ENCODE measurements at regions not wholly inside any gene's neighbourhood (a gene's known extent, or its start where the extent isn't known, plus 50 kb on each side); places are given as distances from the start of the nearest gene placed in this dataset.

DNA sequence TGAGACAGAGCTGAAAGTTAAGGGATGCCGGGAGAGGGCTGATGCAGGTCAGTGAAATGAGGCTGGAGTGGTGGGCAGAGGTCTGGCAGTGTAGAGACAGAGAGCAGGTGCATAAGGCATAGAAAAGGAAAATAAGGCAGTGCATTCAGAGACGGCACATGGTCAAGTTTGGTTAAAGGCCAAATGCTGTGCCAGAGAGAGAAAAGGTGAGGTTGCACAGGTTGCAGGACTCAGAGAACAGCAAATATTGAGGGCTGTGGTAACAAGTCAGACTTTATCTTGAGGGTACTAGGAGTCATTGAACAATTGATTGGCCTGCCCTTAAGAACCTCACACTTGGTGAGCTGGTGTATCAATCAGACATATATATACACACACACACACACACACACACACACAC, 102.9 kb upstream of the TSHZ2 start:
- DNase-seq (ENCODE audit: low read depth): no peak
- H3K4me3 ChIP-seq (ENCODE audit: low read depth, low read length): no peak overlapping the region

DNA sequence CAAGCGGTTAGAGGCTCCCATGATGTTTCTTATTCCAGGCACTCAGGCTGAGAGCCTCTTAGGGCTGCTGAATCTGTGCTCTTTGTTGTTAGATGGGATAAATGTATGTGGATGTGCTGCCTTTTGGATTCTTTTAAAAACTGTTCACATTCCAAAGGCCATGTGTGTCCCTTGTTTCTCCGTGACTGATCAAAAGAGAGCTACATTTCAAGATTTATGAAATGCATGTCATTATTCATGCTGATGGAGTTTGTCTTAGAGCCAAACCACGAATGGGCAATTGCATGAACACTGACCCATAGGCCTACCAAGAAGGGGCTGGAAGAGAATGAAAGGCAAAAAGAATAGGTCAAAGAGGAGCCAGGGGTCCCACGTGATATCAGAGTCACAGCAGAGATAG, 104.9 kb upstream of the TSHZ2 start:
- DNase-seq (ENCODE audit: low read depth): no peak
- no peak overlapping the region for H3K4me3 ChIP-seq (ENCODE audit: low read depth, low read length)

DNA sequence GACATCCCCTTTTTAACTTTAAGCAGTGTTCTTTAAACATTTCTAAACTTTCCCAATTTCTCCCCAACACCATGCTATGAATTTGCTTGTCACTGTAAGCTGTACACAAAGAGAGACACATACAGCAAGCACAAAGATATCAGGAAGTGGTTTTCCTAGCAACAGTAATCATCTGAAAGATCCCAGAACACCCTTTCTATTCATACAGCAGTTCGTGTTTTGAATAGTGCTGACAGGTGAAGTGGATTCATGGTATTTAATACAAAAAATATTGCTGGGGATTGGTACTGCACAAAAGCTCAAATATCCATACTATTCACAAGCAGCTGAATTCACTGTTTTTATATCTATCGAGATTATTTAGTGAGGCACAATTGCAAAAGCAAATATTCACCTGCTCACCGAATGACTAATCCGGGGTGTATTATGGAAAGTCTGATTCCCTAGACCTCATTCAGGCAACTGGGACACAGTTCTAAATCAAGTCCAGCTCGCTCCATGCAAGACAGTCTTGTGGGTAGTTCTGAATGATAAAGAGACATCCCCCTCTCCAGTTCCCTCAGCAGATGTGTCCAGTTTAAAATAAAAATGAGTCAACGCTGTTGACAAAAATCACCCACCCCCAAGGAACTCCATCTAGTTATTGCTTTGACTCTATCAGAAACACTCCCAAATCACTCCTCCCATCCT, 107.1 kb upstream of the TSHZ2 start:
- no peak for DNase-seq (ENCODE audit: low read depth)

DNA sequence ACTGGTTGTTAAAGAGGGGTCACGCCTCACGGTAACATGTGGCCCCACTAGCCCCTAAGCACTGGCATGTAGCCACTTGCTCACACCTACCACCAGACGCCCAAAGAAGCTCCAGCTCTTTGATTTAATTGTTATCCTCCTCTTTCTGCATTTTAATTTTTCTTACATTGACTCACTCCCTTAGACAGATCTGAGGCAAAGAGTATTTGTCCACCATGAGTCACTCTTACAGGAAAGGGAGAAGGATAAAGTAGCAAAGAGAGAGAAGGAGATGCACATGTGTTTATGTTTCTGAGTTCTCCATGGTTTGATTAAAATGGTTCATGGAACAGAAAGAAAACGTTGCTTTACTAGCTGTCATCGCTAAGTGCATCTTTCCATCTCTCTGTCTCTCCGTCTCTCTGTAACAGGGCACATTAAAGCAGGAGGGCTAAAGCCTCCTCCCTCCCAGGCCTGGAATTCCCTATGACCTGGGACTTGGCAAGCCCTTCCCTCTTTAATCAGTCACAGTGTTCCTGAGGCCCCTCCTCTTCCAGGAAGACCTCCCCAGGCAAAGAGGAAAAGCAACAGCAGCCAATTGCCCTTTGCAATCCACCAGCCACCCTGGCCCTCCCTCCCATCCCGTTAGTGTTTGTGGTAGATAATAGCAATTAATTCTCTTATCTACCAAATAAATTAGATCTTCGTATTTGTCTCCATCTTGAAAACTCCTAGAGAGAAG, 112.8 kb upstream of the TSHZ2 start:
- peak; percentile 7 for DNase-seq (ENCODE audit: low read depth)
- H3K4me3 ChIP-seq (ENCODE audit: low read depth, low read length): no peak overlapping the region

More for the DNA sequence above, 107.1 kb upstream of the TSHZ2 start:
- H3K4me3 ChIP-seq (ENCODE audit: low read depth, low read length): no peak overlapping the region

DNA sequence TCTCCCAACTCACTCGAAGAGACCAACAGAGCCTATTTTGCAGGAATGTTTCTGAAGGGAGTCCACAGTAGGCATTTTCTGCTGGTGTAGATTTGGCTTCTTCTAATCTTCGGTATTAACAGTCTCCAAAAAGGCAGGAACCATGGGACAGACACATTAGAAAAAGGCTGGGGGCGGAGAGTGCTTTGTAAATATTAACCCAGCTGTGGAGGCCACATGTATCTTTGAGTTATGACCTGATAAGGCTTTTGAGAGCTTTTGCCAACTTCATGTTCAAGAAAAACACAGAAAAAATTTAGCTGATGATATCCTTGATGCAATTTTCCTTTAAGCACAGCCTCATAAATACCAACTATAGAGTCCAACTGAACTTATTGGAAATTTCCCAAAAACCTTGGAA, 119.4 kb upstream of the TSHZ2 start:
- DNase-seq (ENCODE audit: low read depth): no peak
- H3K4me3 ChIP-seq (ENCODE audit: low read depth, low read length): no peak overlapping the region

DNA sequence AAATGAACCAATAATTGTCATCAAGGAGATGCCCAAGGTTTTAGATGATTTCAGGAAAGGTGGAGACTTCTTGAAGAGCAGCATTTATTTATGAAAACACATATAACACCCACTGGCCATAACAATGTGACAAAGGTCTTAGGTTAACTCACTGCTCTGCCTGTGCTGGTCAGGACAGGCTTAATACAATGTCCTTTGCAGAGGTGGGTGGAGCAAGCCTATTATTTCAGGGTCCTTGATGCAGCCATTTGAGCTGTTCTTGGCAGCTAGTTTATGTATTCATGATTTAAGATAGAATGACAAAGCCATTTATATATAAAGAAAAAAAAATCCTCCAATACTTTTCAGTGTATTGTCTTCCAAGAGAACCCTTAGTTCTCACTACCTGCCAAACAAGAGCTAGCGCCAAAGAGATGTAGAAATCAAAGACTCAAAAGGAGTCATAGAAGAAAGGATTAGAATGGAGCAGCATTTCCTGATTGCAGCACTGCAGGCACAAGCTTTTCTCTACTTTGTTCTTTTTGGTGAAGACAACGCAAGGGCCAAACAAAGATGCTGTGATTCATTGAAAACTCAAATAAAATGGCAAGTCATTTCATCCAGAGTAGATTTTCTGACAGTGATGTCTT, 124.3 kb upstream of the TSHZ2 start:
- H3K4me3 ChIP-seq (ENCODE audit: low read depth, low read length): no peak overlapping the region
- DNase-seq (ENCODE audit: low read depth): no peak

DNA sequence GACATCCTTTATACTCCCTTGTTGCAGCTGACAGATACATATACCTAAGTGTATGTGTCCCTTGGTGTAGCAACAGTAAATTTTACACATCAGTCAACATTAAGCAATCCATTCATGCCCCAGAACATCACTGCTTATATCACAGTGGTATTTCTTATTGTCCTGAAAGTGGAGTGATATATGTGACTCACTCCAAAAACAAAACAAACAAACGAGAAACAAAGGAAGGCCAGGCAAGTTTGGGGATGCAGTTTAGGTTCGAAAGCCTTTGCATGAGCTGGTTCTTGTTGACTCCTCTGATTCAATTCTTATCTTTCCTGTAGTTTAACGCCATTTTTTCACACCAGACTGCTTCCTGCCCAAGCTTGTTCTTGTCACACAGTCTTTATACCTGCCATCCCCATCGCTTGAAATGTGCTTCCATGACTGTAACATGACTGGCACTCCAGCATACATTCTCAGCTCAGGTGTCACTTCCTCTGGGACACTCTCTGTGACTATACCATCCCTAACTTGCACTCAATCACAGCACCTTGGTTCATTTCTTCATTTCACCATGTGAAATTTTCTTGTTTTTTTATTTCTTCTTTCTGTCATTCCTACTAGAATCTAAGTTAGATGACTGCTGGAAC, 125.0 kb upstream of the TSHZ2 start:
- H3K4me3 ChIP-seq (ENCODE audit: low read depth, low read length): no peak overlapping the region
- no peak for DNase-seq (ENCODE audit: low read depth)

DNA sequence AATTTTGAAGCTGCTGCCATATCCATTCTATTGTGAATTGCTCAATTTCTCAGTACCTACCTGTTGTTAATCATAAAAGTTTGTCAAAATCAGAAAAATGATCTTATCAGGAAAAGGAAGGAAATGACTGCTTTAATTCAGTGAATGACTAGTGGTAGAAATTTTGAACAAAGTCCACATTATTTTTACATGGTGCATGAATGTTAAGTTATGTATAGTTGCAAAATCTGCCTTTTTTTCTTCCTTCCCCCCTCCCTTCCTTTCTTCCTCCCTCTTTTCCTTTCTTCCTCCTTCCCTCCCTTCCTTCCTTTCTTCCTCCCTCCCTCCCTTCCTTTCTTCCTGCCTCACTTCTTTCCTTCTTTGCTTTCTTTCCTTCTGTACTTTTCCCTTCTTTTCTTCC, 127.1 kb upstream of the TSHZ2 start:
- DNase-seq (ENCODE audit: low read depth): no peak
- H3K4me3 ChIP-seq (ENCODE audit: low read depth, low read length): no peak overlapping the region

DNA sequence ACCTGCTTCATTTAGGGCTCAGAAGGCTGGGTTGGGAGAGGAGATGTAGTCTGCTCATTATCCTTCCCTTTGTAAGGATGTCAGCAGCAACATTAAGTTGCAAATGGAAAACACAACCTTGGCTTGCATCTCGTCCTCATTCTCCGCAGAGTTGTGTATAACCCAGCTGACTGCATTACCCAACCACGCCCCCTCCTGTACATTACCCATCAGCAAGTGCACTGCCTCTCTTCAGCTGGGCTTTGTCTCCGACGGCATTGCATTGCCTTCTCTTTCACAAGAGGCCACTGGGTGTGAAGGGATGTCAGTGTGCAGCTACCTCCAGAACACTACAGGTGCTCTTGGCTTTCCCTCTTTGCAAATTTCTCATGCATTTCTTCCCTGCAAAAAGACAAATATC, 128.7 kb upstream of the TSHZ2 start:
- H3K4me3 ChIP-seq (ENCODE audit: low read depth, low read length): no peak overlapping the region
- DNase-seq (ENCODE audit: low read depth): no peak

DNA sequence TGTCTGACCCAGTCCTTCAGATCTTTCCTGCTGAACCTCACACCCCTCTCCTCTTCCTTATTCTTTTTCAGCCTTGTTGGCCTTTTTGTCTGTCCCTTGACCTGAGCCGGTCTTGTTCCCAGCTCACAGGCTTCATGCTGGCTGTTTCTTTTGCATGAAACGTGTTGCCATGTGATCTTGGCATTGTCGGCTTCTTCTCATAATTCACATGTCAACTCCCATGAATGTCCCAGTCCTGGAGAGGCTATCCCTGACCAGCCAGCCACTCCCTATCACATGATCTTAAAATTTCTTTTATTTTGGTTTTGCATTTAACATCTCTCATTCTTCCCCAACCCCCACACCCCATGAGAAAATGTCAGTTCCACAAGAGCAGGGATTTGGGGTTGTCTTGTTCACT, 131.2 kb upstream of the TSHZ2 start:
- H3K4me3 ChIP-seq (ENCODE audit: low read depth, low read length): no peak overlapping the region
- DNase-seq (ENCODE audit: low read depth): no peak

DNA sequence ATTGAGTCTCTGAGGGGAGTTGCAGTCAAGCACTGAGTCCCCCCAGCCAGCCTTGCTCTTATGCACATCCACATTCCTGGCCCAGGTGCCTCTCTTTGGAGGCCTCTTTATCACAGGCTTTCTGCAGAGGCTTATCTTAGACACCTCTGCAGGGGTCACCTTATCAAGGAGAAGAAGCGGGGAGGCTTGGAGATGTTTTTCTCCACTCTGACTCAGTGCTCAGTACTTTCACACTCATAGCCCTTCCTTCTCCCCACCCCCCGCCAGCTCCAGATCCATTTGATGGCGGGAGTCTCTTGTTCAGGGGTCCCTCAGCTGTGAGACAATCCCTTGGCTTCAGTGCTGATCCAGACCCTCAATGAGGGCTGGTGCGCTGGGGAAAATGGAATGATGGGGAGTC, 132.1 kb upstream of the TSHZ2 start:
- no peak for DNase-seq (ENCODE audit: low read depth)
- no peak overlapping the region for H3K4me3 ChIP-seq (ENCODE audit: low read depth, low read length)

DNA sequence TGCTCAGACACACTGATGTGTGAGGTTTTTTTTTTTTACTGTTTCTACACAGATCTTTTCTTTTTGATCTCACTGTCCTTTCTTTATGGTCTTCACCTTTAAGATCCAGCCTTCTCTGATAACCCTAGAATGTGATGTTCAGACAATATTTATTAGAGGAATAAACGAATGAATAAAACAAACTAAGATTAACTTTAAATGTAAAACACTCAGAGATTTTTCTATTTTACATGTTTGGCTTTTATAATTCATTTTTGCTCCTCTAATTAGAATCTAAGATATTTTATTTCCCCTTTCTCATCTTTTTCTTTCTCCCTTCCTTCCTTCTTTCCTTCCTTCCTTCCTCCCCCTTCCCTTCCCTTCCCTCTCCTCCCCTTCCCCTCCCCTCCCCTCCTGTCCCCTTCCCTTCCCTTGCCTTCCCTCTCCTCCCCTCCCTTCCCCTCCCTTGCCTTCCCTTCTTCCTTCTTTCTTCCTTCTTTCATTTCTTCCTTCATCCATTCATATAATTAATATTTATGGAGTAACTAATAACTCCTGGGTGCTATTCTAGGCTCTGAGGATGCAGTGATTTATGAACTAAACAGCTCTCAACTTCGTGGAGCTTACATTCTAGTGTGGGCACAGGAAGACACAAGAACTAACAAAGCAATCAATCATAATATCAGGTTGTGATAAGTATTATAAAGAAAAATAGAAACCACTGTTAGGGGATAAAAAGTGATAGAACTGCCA, 133.5 kb upstream of the TSHZ2 start:
- no peak for DNase-seq (ENCODE audit: low read depth)
- H3K4me3 ChIP-seq (ENCODE audit: low read depth, low read length): no peak overlapping the region

DNA sequence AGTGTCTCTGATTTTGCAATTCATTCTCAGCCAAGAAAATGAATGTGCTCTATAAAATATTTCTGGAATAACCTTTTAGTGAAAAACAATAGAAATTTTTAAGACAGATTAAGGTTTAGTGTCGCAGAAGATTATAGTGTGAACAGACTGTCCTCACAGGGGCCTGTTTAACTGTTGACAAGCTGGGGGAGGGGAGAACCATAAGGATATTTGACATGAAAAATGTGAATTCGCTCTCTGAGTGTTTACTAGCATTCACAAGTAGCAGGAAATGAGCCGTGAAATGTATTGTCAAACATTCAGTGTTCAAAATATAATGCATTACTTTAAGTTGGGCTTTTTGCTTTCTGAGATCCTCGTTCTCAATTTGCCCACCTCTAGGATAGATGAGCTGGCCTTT, 134.8 kb upstream of the TSHZ2 start:
- DNase-seq (ENCODE audit: low read depth): no peak
- no peak overlapping the region for H3K4me3 ChIP-seq (ENCODE audit: low read depth, low read length)

DNA sequence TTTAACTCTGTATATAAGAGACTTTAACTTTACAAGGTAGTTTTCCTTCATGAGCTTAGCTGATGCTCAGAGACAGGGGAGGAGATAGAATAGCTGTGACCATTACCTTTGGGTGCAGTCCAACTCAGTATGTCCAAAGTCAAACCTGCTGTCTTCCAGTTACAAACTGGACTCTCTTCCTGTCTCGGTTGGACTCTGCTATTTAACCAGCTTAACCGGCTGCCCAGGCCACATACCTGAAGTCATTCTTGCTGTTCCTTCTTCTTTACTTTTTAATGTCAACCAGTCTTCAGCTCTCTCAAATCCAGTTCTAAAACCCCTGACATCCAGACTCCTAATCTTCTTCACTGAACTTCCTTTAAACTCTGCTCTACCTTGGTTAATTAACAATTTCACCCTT, 138.3 kb upstream of the TSHZ2 start:
- H3K4me3 ChIP-seq (ENCODE audit: low read depth, low read length): no peak overlapping the region
- DNase-seq (ENCODE audit: low read depth): no peak

DNA sequence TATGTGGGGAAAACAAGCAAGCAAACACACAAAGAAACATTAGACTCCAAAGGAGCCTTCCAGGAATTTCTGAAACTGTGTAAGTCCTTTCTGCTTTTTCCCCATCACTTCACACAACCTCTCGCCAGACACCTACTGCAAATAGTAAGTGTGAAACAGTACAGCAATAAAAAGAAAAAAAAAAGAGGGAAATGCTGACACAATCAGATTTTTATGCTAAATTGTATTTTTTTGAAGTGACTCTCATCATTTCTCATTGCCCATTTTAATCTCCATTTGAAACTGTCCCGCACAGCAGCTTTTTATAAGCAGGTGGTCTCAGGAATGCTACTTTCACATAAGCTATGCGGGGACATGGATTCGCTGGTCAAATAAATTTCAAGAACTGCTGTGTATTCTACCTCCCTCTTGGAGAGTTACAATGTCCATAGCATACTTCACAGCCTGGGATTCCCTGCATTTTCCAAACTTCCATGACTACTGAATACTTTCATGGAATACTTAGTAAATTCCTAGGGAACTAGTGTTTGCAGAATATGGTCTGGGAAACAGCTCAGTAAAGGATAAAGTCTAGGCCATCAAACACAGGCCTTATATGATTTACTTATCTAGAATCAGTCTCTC, 139.9 kb upstream of the TSHZ2 start:
- H3K4me3 ChIP-seq (ENCODE audit: low read depth, low read length): no peak overlapping the region
- DNase-seq (ENCODE audit: low read depth): no peak

DNA sequence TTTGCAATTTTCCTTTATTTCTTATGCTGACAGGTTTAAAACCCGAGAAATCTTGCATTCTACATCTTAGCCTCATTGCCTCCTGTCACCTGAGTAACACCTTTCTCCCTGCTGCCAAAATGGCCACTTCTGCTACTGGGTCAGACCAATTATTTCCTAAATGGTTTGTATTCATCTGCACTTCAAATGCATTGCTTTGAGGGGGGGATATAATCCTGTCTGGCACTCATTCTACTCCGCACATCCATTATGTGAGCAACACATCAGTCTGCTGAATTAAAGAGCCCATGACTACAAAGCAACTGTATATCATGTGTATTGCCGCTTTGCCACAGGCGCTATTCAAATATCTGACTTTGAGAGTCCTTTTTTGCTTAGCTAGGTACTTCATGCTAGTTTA, 141.6 kb upstream of the TSHZ2 start:
- no peak overlapping the region for H3K4me3 ChIP-seq (ENCODE audit: low read depth, low read length)
- no peak for DNase-seq (ENCODE audit: low read depth)

DNA sequence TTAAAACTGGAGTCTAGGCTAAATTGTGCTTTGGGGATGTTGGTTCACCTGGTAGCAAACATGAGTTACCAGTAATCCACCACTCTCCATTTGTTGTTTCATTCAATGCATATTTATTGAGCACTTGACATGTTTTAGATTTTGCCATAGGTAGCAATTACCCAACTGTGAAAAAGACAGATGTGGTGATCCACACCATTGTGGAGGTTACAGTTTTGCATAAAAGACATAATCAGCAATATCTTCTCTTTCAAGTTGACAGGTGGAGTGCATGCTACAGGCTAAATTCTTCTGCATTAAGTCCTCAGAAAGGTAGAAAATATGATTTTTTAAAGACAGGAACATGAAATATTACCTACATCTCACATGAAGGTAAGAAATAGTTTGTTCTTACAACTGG, 143.0 kb upstream of the TSHZ2 start:
- DNase-seq (ENCODE audit: low read depth): no peak
- no peak overlapping the region for H3K4me3 ChIP-seq (ENCODE audit: low read depth, low read length)

DNA sequence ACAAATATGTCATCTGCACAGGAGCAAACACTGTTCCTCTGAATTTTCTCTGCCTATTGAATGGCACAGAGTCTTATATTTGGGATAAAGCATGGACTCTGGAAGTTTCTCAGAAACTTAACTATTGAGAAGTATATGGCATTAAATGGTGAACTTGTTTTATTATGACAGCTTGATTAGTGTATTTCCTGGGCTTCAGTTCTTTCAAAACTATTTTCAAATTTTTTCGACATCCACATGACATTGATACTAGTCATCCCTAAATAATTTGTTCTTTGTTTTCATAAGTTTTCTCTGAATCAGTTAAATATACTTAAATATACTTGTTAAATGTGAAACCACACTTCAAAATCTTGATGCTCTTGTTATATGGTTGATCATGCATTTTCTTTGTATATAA, 144.0 kb upstream of the TSHZ2 start:
- no peak for DNase-seq (ENCODE audit: low read depth)
- H3K4me3 ChIP-seq (ENCODE audit: low read depth, low read length): no peak overlapping the region

DNA sequence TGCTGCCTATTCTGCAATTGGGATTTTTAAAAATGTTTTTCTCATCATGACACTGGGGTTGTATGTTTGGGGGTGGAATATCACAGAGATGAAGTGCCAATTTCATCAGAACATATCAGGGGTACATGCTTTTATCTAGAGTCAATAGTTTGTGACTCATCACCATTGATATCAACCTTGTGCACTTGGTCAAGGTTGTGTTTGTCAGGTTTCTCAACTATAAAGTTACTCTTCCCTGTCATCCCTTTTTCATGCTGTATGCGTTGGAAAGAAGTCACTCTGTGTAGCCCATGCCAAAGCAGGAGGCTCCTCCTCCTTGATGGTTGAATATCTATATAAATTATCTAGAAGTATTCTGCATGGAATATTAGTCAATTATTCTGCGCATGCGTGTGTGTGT, 145.4 kb upstream of the TSHZ2 start:
- no peak for DNase-seq (ENCODE audit: low read depth)

More for the DNA sequence above, 145.4 kb upstream of the TSHZ2 start:
- H3K4me3 ChIP-seq (ENCODE audit: low read depth, low read length): no peak overlapping the region

All from skeletal muscle cell (primary cell).